HG03520 (cell line): ENCODE measurements at regions not wholly inside any gene's neighbourhood (a gene's known extent, or its start where the extent isn't known, plus 50 kb on each side); places are given as distances from the start of the nearest gene placed in this dataset.

Source experiments
- ATAC-seq: cut with Tn5 transposase; IDR thresholded peaks from one replicate; pipeline ENCODE4 v1.9.1; 2021; ENCODE audit warnings: mild to moderate bottlenecking, moderate library complexity; ENCODE audit not compliant: unreplicated experiment

DNA sequence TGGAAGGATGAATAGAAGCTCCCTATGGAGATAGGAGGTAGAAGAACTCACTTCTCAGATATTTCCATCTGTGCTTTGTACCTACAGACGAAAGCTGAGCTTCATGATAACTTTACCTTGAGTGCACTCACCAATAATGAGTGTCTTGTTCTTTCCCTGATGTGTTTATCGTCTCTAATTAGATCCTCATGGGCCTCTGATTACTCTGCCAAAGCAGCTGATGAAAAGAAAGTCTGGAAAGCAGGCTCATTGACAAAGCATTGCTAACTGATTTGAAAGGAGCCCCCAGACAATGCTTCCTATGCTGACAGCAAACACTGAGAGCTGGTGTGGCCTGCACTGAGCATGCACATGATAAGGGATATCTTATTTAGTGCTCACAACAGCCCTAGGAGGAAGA lies 183.9 kb upstream of the GHITM start:
- ATAC-seq = no peak

DNA sequence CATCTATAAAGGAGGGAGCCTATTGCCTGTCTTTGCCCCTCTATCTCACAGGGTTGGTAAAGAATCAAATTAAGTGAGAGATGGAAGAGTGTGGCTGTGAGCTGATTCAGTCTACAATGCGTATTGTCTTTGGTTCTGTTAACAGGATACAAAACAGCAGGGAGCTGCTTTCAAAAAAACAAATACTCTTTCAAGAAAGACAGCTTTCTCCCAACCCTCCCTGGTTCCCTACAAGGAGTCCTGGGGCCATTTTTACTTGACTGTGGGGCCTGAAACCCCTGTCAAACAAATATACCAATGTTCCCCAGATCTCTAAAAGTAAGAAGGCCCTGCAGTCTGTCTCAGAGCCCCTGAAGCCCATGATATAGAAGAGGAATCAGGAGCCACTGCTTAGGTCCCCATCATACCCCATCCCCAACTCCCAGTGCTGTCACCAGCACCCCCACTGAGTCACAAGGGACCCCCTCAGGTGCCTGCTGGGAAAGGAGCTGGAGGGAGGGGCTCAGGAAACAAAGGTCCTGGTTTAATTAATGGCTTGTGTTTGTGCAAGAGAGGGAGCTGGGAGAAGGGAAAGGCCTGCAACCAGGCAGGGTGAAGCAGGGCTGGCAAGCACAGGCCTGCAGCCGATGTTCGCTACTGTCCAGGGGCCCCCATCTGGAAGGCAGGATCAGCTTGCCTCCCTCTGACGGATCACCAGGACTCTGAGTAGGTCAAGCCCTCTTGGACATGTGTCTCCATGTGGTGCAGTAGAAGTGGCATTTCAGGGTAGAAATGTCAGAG lies 182.0 kb upstream of the GHITM start:
- ATAC-seq = no peak

GRCh38 chr10:83959328-83959727 lies 180.0 kb upstream of the GHITM start:
- ATAC-seq = no peak

GRCh38 chr10:83960125-83960524 lies 179.2 kb upstream of the GHITM start:
- no peak for ATAC-seq

GRCh38 chr10:83961620-83962019 lies 177.7 kb upstream of the GHITM start:
- ATAC-seq = no peak

- no peak for ATAC-seq
Observed at GRCh38 chr10:83963446-83963845, 175.9 kb upstream of the GHITM start.

GRCh38 chr10:83965473-83965872 lies 173.8 kb upstream of the GHITM start:
- no peak for ATAC-seq

GRCh38 chr10:83968052-83968451 lies 171.3 kb upstream of the GHITM start:
- no peak for ATAC-seq

DNA sequence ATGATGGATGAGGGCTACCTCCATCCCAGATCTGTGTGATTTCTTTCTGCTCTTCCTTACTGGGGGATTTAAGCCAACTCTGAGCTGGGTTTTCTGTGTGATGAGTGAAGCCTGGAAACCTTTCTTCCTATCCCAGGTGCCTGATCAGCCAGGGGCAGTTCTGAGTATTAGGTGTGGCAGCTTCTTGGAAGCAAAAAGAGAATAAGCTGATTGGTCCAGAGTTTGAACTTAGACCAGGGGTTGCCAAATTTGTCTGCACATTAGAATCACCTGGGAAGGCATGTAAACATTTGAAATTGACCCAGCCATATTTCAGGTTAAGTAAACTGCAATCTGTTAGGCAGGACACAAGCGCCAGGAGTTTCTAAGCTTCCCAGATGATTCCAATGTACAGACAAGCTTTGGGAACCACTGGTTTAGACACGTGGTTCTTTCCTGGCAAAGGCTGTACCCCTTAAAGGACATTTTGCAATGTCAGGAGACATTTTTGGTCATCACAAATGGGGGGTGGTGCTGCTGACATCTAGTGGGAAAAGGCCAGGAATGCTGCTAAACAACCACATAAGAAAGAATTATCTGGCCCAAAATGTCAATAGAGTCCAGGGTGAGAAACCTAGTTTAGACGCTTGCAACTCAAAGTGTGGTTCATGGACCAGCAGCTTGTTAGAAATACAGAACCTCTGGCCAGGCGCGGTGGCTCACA lies 160.5 kb upstream of the GHITM start:
- no peak for ATAC-seq

DNA sequence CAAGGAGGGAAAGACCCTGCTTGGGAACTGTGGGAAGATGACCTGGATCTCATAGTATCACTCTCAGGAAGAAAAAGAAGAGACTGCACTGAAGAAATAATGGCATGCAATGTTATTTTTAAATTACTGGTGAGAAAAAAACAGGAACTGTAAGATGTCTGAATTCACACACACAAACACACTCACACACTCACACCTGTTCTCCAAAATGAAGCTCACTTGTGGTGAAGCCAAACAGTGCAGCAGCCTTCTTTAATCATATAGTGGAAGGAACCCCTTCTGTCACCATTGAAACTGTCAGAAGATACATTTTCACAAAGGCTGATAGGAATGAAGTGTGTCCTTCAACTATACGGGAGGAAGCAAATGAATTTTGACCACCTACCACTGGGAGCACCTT lies 156.5 kb upstream of the GHITM start:
- no peak for ATAC-seq

DNA sequence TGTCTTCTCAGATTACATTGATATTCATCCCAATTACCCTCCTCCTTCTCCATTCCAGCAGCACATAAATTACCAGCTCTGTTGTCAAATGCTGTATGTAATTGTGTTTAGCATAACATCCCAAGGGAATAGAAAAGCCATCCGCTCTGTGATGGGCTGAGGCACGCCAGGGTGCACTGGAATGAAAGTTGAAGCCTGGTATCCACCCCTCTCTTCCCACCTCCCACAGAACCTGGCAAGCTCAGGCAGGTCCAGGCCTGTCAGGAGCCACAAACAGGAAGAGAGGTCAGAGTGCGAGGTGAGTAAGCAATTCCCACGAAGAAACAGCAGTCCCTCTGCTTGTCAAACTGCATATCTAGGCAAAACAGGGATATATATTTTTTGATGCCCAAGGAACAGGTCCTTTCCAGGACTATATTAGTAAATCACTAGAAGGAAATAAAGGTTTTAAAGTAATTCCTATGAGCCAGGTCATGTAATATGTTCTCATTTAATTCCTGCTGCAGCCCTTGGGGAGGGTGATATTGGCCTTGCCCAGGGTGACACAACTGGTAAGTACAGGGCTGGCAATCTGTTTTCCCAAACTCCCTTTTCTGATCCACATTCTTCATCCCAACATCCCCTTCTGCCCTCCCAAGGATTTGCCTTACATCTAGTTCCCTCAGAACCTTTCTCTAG lies 155.6 kb upstream of the GHITM start:
- no peak for ATAC-seq

DNA sequence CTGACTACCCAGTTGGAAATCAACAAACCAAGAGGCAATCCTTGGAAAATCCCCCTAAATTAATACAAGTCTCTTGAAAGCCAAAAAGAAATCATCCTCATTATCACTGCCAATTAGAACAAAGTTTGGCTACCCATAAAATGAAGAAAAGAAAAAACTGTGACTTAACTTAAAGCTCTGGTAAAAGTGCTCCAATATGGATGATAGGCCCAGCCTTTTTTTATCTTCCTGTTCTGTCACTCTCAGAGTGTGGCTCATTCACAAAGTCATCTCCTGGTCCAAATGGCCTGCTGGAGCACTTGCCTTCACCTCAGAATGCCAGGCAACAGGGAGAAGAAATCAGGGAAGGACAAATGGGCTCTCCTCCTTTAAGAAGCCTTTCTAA lies 155.1 kb upstream of the GHITM start:
- ATAC-seq = no peak

DNA sequence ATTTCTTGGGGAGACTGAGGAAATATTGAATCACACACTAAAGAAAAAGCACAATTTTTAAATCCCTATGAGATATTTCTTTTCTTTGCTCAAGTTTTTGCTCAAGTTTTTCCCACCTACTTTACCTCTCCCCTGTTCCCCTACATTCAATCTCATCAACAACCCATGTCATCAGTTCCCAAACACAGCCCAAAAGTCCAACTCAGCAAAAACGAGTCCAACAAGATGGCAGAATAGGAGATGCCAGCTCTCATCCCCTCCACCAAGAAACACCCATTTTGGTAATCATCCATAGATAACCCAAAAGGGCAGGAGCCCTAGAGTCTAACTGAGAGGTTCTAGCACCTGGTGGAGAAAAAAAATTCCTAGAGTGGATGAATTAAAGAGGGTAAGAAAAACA lies 152.5 kb upstream of the GHITM start:
- ATAC-seq = no peak

- no peak for ATAC-seq
Observed at GRCh38 chr10:83987216-83987615, 152.1 kb upstream of the GHITM start.

DNA sequence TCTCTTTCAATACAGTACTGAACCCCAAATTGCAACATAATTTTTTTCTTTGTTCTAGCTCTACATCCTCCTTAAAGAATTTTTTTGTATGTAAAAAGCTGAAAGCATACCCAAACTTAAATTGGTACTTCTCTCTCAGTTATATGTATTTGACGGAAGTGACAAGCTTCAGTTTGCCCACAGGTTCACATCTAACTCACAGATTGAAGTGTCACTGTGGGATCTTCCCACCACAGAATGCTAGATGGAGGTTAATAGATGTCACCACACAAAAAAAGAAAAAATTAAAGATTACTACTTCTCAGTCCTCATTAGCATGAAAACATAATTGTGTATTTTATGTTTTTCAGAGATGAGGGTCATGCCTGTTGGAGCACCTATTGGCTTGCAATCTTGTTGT lies 150.9 kb upstream of the GHITM start:
- ATAC-seq = no peak

GRCh38 chr10:83990126-83990525 lies 149.2 kb upstream of the GHITM start:
- peak; percentile 88 for ATAC-seq

- peak; percentile 44 for ATAC-seq
Observed at GRCh38 chr10:83991986-83992753, 147.1 kb upstream of the GHITM start.

DNA sequence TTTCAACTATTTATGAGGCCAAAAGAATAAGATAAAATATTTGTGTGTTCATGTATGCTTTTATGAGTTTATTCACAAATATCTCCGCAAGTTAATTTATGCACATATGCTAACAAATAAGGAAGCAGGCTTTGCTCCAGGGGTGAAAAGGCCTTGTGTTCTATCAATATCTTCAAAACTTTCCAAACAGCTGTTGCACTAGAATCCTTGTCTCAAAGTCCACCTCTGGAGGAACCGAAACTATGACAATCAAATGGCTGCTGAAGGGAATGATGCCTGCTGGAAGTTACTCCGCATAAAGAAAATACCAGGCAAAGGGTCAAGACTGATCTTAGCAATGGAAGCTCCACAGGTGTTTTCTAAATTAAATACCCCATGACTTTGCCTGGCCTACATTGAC lies 145.0 kb upstream of the GHITM start:
- ATAC-seq = no peak

GRCh38 chr10:83995738-83996331 lies 143.5 kb upstream of the GHITM start:
- ATAC-seq = no peak

DNA sequence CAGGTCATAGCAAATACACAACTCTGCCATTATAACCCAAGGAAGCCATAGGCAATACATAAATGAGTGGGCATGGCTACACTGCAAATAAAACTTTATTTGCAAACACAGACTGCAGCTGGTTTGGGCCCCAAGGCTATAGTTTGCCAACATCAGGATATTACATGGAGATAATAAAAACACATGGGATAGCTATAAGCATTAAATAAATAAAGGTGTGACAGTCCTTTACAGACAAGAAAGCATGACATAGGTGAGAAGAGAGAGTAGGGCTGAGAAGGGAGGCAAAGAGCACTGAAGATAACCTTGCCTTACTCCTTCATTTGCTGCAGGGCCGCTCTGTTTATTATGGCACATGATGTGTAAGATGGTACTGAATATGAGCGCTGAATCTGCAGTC lies 135.1 kb upstream of the GHITM start:
- no peak for ATAC-seq

DNA sequence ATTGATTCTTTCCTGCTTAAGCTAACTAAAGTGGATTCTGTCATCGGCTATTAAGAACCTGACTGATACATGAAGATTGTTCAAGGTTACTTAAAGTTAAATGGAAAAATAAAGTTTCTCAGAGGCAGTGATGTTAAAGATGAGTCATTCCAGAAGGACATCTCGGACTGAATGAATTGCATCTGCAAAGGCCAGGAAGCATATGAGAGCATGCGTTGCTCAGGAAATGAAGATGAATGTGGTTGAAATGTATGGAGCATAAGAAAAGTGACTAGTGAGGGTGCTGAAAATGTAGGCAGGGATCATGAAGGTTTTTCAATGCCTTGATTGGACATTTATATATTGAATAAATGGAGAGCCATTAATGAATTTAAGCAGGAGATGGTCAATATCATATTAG lies 133.9 kb upstream of the GHITM start:
- no peak for ATAC-seq
